ENCODE measurements at regions not wholly inside any gene's neighbourhood (a gene's known extent, or its start where the extent isn't known, plus 50 kb on each side); places are given as distances from the start of the nearest gene placed in this dataset.

DNA sequence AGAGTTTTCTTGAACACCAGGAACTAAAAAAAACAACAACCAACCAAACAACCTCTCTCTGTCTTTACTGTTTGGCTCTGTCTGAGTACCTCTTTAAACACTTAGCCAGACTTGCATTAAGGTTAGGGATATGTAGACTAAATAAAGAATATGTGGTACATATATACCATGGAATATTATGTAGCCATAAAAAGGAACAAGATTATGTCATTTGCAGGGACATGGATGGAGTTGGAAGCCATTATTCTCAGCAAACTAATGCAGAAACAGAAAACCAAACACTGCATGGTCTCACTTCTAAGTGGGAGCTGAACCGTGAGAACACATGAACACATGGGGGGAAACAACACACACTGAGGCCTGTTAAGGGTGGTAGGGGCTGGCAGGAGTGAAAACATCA is 116.0 kb upstream of the ANTXRL start:
- H3K79me2 ChIP-seq (ENCODE audit: control insufficient read depth, insufficient read depth, low read length), result no peaks in the 10 kb centered on the region
- FAIRE-seq (no peak), DNase-seq (ENCODE audit: low read depth, low spot score) (no peak), ATAC-seq (no peak)
- H3K27me3 ChIP-seq (replicated peaks in 1 of 2; ENCODE audit: control insufficient read depth in 2 of 2, insufficient read depth in 2 of 2, low read length in 1 of 2), result no peaks in the 10 kb centered on the region
- H3K4me3 ChIP-seq, result no peak overlapping the region
- ChIA-PET SMC1A (ENCODE audit: uncharacterized antibody, unreplicated experiment) (no interaction called here), CTCF (no interaction called here), POLR2A (no interaction called here), RAD21 (ENCODE audit: unreplicated experiment) (no interaction called here)
- no peaks in the 10 kb centered on the region for H3K36me3 ChIP-seq (ENCODE audit: control insufficient read depth in 2 of 2, insufficient read depth in 2 of 2, low read length in 1 of 2)
- no peaks in the 10 kb centered on the region for H4K20me1 ChIP-seq (ENCODE audit: control insufficient read depth, insufficient read depth)
- H3K9ac ChIP-seq (ENCODE audit: control insufficient read depth, insufficient read depth, low read length), result no peak overlapping the region
- in situ Hi-C loops (cut with MboI), result no loop called here
- H3K4me2 ChIP-seq (ENCODE audit: control insufficient read depth, insufficient read depth), result no peak overlapping the region
- WGBS (ENCODE audit: insufficient coverage, insufficient replicate concordance, low lambda C conversion rate, missing lambda C conversion rate), result 4% methylated on average over 1 of the region's 1 CpG
- intact Hi-C loops (cut with micrococcal nuclease; ENCODE audit: unreplicated experiment), result no loop called here
- TF ChIP-seq KAT2A (conservative IDR thresholded peaks at IDR 0.05; ENCODE audit: control insufficient read depth, low read depth, low read length) (no peak), RUNX3 (IDR thresholded peaks at IDR 0.05; ENCODE audit: low read length) (no peak), PAX8 (IDR thresholded peaks at IDR 0.05) (no peak)
- no peaks in the 10 kb centered on the region for H3K9me3 ChIP-seq (replicated peaks; ENCODE audit: control insufficient read depth, insufficient read depth, low read length)
- BruUV-seq (replicated peaks), result no TSS peak
- no peaks in the 10 kb centered on the region for H3K4me1 ChIP-seq (ENCODE audit: control insufficient read depth, insufficient read depth, low read length)
- H2AFZ ChIP-seq (ENCODE audit: control insufficient read depth, low read depth, low read length), result no peak overlapping the region
- H3K27ac ChIP-seq (ENCODE audit: control insufficient read depth, insufficient read depth), result no peak overlapping the region

DNA sequence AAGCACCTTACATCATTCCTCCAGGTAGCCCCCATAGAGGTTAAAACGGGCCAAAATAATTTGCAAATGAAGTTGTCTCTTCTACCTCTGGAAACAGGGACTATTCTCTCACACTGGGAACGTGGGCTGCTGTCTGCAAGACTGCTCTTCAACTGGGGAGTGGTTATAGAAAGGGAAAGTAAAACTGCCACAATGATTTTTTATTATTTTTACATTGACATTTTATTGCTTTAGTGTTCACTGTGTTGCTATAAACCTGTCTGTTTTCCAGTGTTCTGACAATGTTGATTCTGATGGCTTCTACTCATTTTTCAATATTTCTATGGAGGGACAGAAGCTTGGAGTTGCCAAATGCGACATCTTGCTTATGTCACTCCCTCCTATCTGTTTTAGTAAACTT is 115.1 kb upstream of the ANTXRL start:
- POLR2A ChIA-PET, result no interaction called here
- H3K4me1 ChIP-seq (ENCODE audit: control insufficient read depth, insufficient read depth, low read length), result no peaks in the 10 kb centered on the region
- intact Hi-C loops (cut with micrococcal nuclease; ENCODE audit: unreplicated experiment), result no loop called here
- BruUV-seq (replicated peaks), result no TSS peak
- H3K79me2 ChIP-seq (ENCODE audit: control insufficient read depth, insufficient read depth, low read length), result no peaks in the 10 kb centered on the region
- RAD21 ChIA-PET (ENCODE audit: unreplicated experiment), result no interaction called here
- FAIRE-seq (no peak), ATAC-seq (no peak), DNase-seq (ENCODE audit: low read depth, low spot score) (no peak)
- H3K9ac ChIP-seq (ENCODE audit: control insufficient read depth, insufficient read depth, low read length), result no peak overlapping the region
- 13% methylated on average over 3 of the region's 3 CpGs for WGBS (ENCODE audit: insufficient coverage, insufficient replicate concordance, low lambda C conversion rate, missing lambda C conversion rate)
- H3K36me3 ChIP-seq (ENCODE audit: control insufficient read depth in 2 of 2, insufficient read depth in 2 of 2, low read length in 1 of 2), result no peaks in the 10 kb centered on the region
- SMC1A ChIA-PET (ENCODE audit: uncharacterized antibody, unreplicated experiment), result no interaction called here
- H3K9me3 ChIP-seq (replicated peaks; ENCODE audit: control insufficient read depth, insufficient read depth, low read length), result no peaks in the 10 kb centered on the region
- H4K20me1 ChIP-seq (ENCODE audit: control insufficient read depth, insufficient read depth), result no peaks in the 10 kb centered on the region
- in situ Hi-C loops (cut with MboI), result no loop called here
- no peak overlapping the region for H3K4me3 ChIP-seq
- CTCF ChIA-PET, result no interaction called here
- H3K27ac ChIP-seq (ENCODE audit: control insufficient read depth, insufficient read depth), result no peak overlapping the region
- H2AFZ ChIP-seq (ENCODE audit: control insufficient read depth, low read depth, low read length), result no peak overlapping the region
- H3K27me3 ChIP-seq (replicated peaks in 1 of 2; ENCODE audit: control insufficient read depth in 2 of 2, insufficient read depth in 2 of 2, low read length in 1 of 2), result no peaks in the 10 kb centered on the region
- no peak overlapping the region for H3K4me2 ChIP-seq (ENCODE audit: control insufficient read depth, insufficient read depth)
- no peak for TF ChIP-seq POLR2AphosphoS2 (IDR thresholded peaks at IDR 0.05; ENCODE audit: low read depth, low read length)
- TF ChIP-seq ZNF622 (IDR thresholded peaks at IDR 0.05), result no peak
- TF ChIP-seq ZSCAN29 (IDR thresholded peaks at IDR 0.05), result no peak
- TF ChIP-seq ZBTB4 (CRISPR knock-in tag; IDR thresholded peaks at IDR 0.05), result no peak
- TF ChIP-seq, protein P1, sequence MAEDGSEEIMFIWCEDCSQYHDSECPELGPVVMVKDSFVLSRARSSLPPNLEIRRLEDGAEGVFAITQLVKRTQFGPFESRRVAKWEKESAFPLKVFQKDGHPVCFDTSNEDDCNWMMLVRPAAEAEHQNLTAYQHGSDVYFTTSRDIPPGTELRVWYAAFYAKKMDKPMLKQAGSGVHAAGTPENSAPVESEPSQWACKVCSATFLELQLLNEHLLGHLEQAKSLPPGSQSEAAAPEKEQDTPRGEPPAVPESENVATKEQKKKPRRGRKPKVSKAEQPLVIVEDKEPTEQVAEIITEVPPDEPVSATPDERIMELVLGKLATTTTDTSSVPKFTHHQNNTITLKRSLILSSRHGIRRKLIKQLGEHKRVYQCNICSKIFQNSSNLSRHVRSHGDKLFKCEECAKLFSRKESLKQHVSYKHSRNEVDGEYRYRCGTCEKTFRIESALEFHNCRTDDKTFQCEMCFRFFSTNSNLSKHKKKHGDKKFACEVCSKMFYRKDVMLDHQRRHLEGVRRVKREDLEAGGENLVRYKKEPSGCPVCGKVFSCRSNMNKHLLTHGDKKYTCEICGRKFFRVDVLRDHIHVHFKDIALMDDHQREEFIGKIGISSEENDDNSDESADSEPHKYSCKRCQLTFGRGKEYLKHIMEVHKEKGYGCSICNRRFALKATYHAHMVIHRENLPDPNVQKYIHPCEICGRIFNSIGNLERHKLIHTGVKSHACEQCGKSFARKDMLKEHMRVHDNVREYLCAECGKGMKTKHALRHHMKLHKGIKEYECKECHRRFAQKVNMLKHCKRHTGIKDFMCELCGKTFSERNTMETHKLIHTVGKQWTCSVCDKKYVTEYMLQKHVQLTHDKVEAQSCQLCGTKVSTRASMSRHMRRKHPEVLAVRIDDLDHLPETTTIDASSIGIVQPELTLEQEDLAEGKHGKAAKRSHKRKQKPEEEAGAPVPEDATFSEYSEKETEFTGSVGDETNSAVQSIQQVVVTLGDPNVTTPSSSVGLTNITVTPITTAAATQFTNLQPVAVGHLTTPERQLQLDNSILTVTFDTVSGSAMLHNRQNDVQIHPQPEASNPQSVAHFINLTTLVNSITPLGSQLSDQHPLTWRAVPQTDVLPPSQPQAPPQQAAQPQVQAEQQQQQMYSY (CRISPR knock-in tag; IDR thresholded peaks at IDR 0.05), result no peak
- no peak for TF ChIP-seq MTA2 (IDR thresholded peaks at IDR 0.05; ENCODE audit: low read depth)
- TF ChIP-seq CHD4 (IDR thresholded peaks at IDR 0.05), result no peak
- TF ChIP-seq, protein P2, sequence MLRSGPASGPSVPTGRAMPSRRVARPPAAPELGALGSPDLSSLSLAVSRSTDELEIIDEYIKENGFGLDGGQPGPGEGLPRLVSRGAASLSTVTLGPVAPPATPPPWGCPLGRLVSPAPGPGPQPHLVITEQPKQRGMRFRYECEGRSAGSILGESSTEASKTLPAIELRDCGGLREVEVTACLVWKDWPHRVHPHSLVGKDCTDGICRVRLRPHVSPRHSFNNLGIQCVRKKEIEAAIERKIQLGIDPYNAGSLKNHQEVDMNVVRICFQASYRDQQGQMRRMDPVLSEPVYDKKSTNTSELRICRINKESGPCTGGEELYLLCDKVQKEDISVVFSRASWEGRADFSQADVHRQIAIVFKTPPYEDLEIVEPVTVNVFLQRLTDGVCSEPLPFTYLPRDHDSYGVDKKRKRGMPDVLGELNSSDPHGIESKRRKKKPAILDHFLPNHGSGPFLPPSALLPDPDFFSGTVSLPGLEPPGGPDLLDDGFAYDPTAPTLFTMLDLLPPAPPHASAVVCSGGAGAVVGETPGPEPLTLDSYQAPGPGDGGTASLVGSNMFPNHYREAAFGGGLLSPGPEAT (IDR thresholded peaks at IDR 0.05; ENCODE audit: low read depth), result no peak
